Heart left ventricle (tissue), 13 donors: ENCODE measurements at regions not wholly inside any gene's neighbourhood (a gene's known extent, or its start where the extent isn't known, plus 50 kb on each side); places are given as distances from the start of the nearest gene placed in this dataset.

ENCODE experiments used
- POLR2A ChIP-seq, 2 donors: fragments of 450-650 bp; IDR thresholded peaks; one replicate each; pipeline ENCODE4 v1.6.1; 2017; ENCODE audit warnings: antibody characterized with exemption in 2 of 2, mild to moderate bottlenecking in 2 of 2, moderate library complexity in 2 of 2
- TF ChIP-seq, protein P1 (sequence below), 12 donors: fragments of 200-600 bp; sonication (generic) in 4 of 12; IDR thresholded peaks; one replicate each; pipeline versions ENCODE4 v1.5.0 to v1.8.0; 2018 to 2022; ENCODE audit warnings: antibody characterized with exemption in 12 of 12, mild to moderate bottlenecking in 5 of 12
- donor health status: ischemic (EF 13 %, LVEDD 7.1; RV severe dilation, severe dysfunction).
- donor health status: DM: no; HTN: yes; CAD: no.
- donor health status: DM: no; HTN: no; CAD: no.
- donor health status: ischemic (EF 25% LVEDD 6.9; RV normal size, moderate dysfunction).
- donor health status: ischemic (EF 25% LVEDD 5.7; RV mildly dilated, moderate dysfunction).
- donor health status: ischemic (EF 35%, LVEDD 5.7; RV mildly dilated, moderate dysfunction).
- donor health status: nonischemic (EF 11% LVEDD 7.7; RV severe dilation, severe dysfunction).
- donor health status: DM: yes; HTN: yes; CAD: no.
- donor health status: PGD.
- donor health status: ischemic (EF 29% LVEDD 5.4; RV normal size, mild dysfunction).
- donor health status: nonischemic (EF 23%, LVEDD 6.1; RV moderate dilation, normal function).

DNA sequence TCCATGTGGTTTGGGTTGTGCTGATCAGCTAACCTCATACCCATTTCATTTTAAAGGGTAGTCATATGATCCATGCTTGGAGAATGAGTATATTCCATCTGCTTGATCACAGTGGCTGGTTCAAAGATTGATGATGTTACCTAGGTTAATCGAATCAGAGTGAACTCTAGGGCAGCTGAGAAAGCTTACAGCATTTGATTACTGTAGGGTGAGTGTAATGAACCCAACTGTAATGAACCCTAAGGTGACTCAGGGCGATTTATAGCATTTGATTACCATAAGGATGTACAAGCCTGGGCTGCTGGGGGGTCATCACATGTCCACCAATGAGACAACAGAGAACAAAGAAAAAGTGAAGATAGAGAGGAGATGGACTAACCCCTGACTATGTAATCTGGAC lies 523.1 kb downstream of the ADRA2A start:
- TF ChIP-seq POLR2A (IDR thresholded peaks at IDR 0.05), result no peak
- TF ChIP-seq, protein P1, sequence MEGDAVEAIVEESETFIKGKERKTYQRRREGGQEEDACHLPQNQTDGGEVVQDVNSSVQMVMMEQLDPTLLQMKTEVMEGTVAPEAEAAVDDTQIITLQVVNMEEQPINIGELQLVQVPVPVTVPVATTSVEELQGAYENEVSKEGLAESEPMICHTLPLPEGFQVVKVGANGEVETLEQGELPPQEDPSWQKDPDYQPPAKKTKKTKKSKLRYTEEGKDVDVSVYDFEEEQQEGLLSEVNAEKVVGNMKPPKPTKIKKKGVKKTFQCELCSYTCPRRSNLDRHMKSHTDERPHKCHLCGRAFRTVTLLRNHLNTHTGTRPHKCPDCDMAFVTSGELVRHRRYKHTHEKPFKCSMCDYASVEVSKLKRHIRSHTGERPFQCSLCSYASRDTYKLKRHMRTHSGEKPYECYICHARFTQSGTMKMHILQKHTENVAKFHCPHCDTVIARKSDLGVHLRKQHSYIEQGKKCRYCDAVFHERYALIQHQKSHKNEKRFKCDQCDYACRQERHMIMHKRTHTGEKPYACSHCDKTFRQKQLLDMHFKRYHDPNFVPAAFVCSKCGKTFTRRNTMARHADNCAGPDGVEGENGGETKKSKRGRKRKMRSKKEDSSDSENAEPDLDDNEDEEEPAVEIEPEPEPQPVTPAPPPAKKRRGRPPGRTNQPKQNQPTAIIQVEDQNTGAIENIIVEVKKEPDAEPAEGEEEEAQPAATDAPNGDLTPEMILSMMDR (IDR thresholded peaks at IDR 0.05), result no peak
